ENCODE measurements at regions not wholly inside any gene's neighbourhood (a gene's known extent, or its start where the extent isn't known, plus 50 kb on each side); places are given as distances from the start of the nearest gene placed in this dataset.

DNA sequence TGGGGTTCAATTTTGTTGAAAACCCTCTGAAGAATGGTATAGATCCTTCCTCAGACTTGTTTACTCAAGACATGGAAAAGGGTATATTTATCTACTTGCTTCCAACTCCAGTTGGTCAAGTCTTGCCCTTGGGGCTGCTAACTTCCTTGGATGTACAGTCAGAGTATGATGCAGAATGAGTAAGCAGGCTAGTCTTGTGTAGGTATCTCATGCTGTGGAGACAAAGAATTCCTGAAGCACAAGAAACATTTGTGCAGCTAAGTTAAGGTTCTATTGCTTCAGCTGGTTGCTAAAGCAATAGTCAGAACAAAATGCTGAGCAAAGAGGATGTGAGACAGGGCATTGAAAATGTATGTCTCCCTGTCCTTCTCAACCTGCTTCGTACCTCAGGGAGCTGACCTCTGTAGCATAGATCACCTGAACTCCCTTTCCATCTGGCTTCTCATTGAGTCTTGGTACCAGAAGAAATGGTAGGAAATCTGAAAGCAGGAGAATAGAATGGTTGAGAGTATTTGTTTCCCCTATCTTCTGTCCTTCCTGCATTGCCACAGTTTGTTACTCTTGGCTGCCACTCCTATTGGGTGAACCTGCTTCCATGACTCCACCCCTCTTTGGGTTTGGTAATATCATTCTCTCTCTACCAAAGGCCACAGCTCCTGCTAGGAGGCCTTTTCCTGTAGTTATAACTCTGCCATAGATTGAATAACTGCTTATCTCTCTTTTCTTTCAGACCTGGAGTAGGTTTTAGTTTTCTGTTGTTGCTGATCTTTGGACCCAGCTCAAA, 346.0 kb downstream of the PHF14 start:
- Mint-ChIP-seq H3K36me3 (no peaks in the 10 kb centered on the region), H3K27me3 (no peaks in the 10 kb centered on the region), H3K27ac (no peak overlapping the region), H3K4me1 (ENCODE audit: unreplicated experiment) (no peaks in the 10 kb centered on the region), H3K9me3 (no peaks in the 10 kb centered on the region), H3K4me3 (no peak overlapping the region)
- TF ChIP-seq, protein P1, sequence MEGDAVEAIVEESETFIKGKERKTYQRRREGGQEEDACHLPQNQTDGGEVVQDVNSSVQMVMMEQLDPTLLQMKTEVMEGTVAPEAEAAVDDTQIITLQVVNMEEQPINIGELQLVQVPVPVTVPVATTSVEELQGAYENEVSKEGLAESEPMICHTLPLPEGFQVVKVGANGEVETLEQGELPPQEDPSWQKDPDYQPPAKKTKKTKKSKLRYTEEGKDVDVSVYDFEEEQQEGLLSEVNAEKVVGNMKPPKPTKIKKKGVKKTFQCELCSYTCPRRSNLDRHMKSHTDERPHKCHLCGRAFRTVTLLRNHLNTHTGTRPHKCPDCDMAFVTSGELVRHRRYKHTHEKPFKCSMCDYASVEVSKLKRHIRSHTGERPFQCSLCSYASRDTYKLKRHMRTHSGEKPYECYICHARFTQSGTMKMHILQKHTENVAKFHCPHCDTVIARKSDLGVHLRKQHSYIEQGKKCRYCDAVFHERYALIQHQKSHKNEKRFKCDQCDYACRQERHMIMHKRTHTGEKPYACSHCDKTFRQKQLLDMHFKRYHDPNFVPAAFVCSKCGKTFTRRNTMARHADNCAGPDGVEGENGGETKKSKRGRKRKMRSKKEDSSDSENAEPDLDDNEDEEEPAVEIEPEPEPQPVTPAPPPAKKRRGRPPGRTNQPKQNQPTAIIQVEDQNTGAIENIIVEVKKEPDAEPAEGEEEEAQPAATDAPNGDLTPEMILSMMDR (conservative IDR thresholded peaks at IDR 0.05): no peak
- DNase-seq (ENCODE audit: extremely low spot score, unreplicated experiment): no peak

Measured in type B pancreatic cell (in vitro differentiated cells).